Left ventricle myocardium inferior (tissue), 1 donor: ENCODE measurements at regions not wholly inside any gene's neighbourhood (a gene's known extent, or its start where the extent isn't known, plus 50 kb on each side); places are given as distances from the start of the nearest gene placed in this dataset.

Experiments
- DNase-seq: peaks from one replicate; pipeline ENCODE4 v3.0.0-alpha.2; 2020
- H3K27ac ChIP-seq: fragments of 200-600 bp; replicated peaks from 2 replicates; pipeline ENCODE4 v1.8.0; 2021
- H3K27me3 ChIP-seq: fragments of 200-600 bp; 2 replicates; pipeline ENCODE4 v1.8.0; 2021; ENCODE audit warnings: low read depth
- H3K36me3 ChIP-seq: fragments of 200-600 bp; 2 replicates; pipeline ENCODE4 v1.8.0; 2021
- H3K4me1 ChIP-seq: fragments of 200-600 bp; 2 replicates; pipeline ENCODE4 v1.8.0; 2021
- H3K4me3 ChIP-seq: fragments of 200-600 bp; 2 replicates; pipeline ENCODE4 v1.8.0; 2021; ENCODE audit warnings: mild to moderate bottlenecking, moderate library complexity
- H3K9me3 ChIP-seq: fragments of 200-600 bp; replicated peaks from 2 replicates; pipeline ENCODE4 v1.8.0; 2021
- intact Hi-C: fragments of 100-400 bp; cut with micrococcal nuclease; formaldehyde crosslinking; loops from one replicate; pipeline ENCODE4 v1.11.0; 2022
- TF ChIP-seq, protein P1 (sequence below): fragments of 200-600 bp; IDR thresholded peaks from 2 replicates; pipeline ENCODE4 v1.8.0; 2021; ENCODE audit warnings: antibody characterized with exemption, mild to moderate bottlenecking, borderline replicate concordance
- donor health status: DM: no; HTN: yes; CAD: no; lungs with severe emphysema.

DNA sequence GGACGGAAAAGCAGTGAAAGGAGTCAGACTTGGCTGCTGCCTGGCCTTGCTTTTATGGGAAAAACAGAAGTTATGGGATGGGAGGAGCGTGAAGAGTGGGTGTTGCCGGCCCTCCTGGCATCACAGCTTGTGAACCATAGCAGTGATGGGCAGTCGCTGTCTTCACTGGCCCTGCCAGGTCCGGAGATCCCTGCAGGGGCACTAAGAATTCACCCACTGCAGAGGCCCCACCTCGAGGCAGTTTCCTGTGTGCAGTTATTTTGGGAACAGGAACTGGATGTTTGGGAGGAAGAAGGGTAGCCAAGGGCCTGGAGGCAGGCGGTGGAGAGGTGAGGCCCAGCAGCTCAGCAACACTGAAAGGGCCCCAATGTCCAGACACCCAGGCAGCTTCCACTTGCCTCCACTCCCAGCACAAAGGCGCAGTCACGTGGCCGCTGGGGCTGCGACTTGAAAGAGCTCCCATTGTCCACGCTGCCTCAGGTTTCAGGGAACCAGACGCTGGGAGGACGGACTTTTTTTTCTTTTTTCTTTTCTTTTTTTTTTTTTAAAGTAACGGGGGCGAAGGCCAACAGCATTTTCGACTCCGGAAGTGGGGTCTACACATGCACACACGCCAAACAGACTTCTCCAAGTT lies 255.6 kb downstream of the ZNF621 start:
- DNase-seq, result peak; percentile 77
- Histone ChIP-seq H3K4me1 (peaks cover 35% of the 10 kb centered on the region), H3K36me3 (no peaks in the 10 kb centered on the region), H3K4me3 (peak overlapping the region; percentile 48), H3K9me3 (no peaks in the 10 kb centered on the region), H3K27ac (peak overlapping the region; percentile 92), H3K27me3 (no peaks in the 10 kb centered on the region)
- TF ChIP-seq, protein P1, sequence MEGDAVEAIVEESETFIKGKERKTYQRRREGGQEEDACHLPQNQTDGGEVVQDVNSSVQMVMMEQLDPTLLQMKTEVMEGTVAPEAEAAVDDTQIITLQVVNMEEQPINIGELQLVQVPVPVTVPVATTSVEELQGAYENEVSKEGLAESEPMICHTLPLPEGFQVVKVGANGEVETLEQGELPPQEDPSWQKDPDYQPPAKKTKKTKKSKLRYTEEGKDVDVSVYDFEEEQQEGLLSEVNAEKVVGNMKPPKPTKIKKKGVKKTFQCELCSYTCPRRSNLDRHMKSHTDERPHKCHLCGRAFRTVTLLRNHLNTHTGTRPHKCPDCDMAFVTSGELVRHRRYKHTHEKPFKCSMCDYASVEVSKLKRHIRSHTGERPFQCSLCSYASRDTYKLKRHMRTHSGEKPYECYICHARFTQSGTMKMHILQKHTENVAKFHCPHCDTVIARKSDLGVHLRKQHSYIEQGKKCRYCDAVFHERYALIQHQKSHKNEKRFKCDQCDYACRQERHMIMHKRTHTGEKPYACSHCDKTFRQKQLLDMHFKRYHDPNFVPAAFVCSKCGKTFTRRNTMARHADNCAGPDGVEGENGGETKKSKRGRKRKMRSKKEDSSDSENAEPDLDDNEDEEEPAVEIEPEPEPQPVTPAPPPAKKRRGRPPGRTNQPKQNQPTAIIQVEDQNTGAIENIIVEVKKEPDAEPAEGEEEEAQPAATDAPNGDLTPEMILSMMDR, result peak; percentile 20
- intact Hi-C loops, result no loop called here

DNA sequence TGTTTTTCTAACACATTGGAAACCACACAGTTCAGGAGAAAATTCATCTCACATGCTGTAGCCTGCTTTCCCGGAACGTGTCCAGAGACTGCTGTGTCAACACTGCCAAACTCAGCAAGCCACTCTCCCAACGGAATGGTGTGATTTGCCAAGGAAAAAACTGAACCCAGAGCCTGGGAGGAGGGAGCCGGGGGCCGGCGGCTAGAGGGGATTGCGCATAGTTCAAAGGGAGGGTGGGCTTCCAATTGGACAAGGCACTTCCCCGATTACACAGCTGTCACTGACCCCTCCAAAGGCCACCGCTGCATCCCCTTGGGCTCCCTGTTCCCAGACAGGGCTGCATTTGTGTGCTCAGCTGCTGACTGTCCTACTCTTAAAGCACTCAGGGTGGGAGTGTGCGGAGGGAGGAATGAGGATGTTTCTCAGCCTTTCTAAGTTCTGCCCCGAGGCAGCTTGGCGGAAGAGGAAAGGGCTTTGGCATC lies 256.2 kb downstream of the ZNF621 start:
- H3K36me3 ChIP-seq, result no peaks in the 10 kb centered on the region
- intact Hi-C loops, result no loop called here
- H3K4me3 ChIP-seq, result peak overlapping the region; percentile 48
- H3K27ac ChIP-seq, result peak overlapping the region; percentile 92
- H3K27me3 ChIP-seq, result no peaks in the 10 kb centered on the region
- DNase-seq, result peak; percentile 55
- no peaks in the 10 kb centered on the region for H3K9me3 ChIP-seq
- TF ChIP-seq, protein P1, result no peak
- H3K4me1 ChIP-seq, result peaks cover 35% of the 10 kb centered on the region

DNA sequence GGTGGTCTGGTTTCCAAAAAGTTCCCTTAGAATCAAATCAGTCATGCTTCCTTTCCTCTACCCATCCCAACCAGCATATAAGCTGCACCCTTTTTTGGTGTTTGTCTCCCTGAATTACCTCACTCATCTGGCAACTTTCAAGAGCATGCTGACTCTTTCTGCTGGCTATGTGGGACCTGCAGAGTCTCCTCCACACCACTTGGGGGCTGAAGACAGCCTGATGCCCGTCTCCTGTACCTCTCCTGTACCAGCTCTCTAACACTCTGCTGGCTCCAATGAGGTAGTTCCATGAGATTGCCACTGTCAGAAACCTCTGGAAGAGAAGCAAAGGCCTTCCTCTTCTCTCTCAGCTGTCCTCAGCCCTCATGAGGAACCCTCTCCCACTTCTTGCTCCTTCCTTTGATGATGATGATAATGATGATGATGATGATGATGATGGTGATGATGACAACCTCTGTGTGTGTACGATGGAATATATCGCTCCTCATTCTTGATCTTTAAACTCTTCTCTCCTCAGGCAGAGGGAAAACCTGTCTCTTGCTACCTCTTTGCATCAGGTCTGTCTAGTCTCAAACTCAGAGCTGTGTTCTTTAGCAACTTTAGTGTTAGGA lies 257.5 kb downstream of the ZNF621 start:
- no peak for DNase-seq
- Histone ChIP-seq H3K4me1 (peaks cover 35% of the 10 kb centered on the region), H3K27me3 (no peaks in the 10 kb centered on the region), H3K4me3 (no peak overlapping the region), H3K36me3 (no peaks in the 10 kb centered on the region), H3K9me3 (no peaks in the 10 kb centered on the region), H3K27ac (peak overlapping the region; percentile 92)
- intact Hi-C loops, result no loop called here
- TF ChIP-seq, protein P1, result peak; percentile 20

DNA sequence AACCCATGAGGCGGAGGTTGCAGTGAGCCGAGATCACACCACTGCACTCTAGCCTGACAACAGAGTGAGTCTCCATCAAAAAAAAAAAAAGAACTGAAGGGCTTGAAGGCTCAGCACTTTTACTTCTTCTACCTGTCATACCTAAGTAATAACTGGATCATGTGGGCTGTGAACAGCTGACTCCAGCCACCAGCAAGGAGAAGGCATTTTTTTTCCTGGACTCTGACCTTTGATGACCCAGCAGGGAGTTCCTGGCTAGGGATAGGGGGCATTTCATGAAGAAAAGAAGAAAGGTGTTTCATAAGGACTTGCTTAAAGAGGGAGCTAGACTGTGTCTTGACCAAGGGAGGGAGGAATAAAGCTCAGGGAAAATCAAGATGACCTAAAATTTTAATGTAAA lies 266.0 kb downstream of the ZNF621 start:
- intact Hi-C loops, result no loop called here
- H3K9me3 ChIP-seq, result no peaks in the 10 kb centered on the region
- no peaks in the 10 kb centered on the region for H3K27me3 ChIP-seq
- H3K4me3 ChIP-seq, result no peak overlapping the region
- TF ChIP-seq, protein P1, result no peak
- no peaks in the 10 kb centered on the region for H3K36me3 ChIP-seq
- H3K4me1 ChIP-seq, result no peaks in the 10 kb centered on the region
- no peak for DNase-seq
- no peak overlapping the region for H3K27ac ChIP-seq

DNA sequence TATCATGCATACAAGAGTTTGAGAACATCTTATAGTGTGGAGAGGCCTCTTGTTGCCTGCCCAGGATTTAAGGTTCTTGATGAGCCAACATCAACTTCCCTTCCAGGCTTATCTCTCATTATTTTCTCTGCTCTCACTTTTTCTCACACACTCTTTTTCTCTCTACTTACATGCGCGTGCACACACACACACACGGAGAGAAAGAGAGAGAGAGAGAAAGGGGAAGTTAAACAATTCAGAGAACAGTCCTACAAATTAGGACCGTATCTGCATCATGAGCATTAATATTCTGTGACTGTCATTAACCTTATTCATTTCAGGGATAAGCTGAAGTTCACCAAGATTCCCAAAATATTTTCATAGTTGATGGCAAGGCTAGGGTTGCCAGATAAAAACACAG lies 269.0 kb downstream of the ZNF621 start:
- no peaks in the 10 kb centered on the region for H3K4me1 ChIP-seq
- intact Hi-C loops, result no loop called here
- no peak overlapping the region for H3K27ac ChIP-seq
- no peaks in the 10 kb centered on the region for H3K36me3 ChIP-seq
- H3K27me3 ChIP-seq, result no peaks in the 10 kb centered on the region
- H3K4me3 ChIP-seq, result no peak overlapping the region
- DNase-seq, result no peak
- H3K9me3 ChIP-seq, result no peaks in the 10 kb centered on the region
- TF ChIP-seq, protein P1, result no peak
